Psoas muscle (tissue), 7 donors: ENCODE measurements at regions not wholly inside any gene's neighbourhood (a gene's known extent, or its start where the extent isn't known, plus 50 kb on each side); places are given as distances from the start of the nearest gene placed in this dataset.

Experiments
- ATAC-seq, 4 donors: fragments of 200-7000 bp; cut with Tn5 transposase; one replicate each; pipeline ENCODE4 v1.9.1; 2020; ENCODE audit warnings: moderate library complexity in 3 of 4, mild to moderate bottlenecking in 2 of 4
- DNase-seq, 2 donors: peaks; one replicate each; pipeline ENCODE4 v3.0.0-alpha.2; 2020
- H3K27ac ChIP-seq: fragments of 200-600 bp; one replicate; pipeline ENCODE4 v1.8.0; 2022
- H3K27me3 ChIP-seq, 3 donors: fragments of 200-600 bp in 1 of 3; one replicate each; pipeline versions ENCODE4 v1.6.1 to v1.8.0; 2013 to 2022; ENCODE audit warnings: low read length in 2 of 3, mild to moderate bottlenecking in 2 of 3, moderate library complexity in 1 of 3; ENCODE audit not compliant: insufficient read depth in 3 of 3
- H3K36me3 ChIP-seq, 2 donors: fragments of 200-600 bp in 1 of 2; one replicate each; pipeline versions ENCODE4 v1.6.1 to v1.8.0; 2013 to 2022; ENCODE audit warnings: low read depth in 1 of 2, mild to moderate bottlenecking in 1 of 2, moderate library complexity in 1 of 2; ENCODE audit not compliant: insufficient read depth in 1 of 2
- H3K4me1 ChIP-seq: fragments of 200-600 bp; one replicate; pipeline ENCODE4 v1.8.0; 2022
- H3K4me3 ChIP-seq: fragments of 200-600 bp; one replicate; pipeline ENCODE4 v1.8.0; 2022; ENCODE audit warnings: mild to moderate bottlenecking
- H3K9me3 ChIP-seq: fragments of 200-600 bp; one replicate; pipeline ENCODE4 v1.8.0; 2022
- CTCF ChIP-seq: fragments of 200-600 bp; IDR thresholded peaks from one replicate; pipeline ENCODE4 v1.8.0; 2022; ENCODE audit warnings: antibody characterized with exemption
- WGBS, 3 donors: extraction: QIAGEN DNeasy Blood & Tissue Kit; methylation state at CpG; one replicate each; pipeline versions ENCODE4 v1.1.6 to v1.1.7; 2013; 5-methylcytosine and 5-hydroxymethylcytosine counted together
- intact Hi-C, 2 donors: fragments of 100-400 bp; cut with DNase I; formaldehyde crosslinking; loops; one replicate each; pipeline versions ENCODE4 v1.11.0 to v1.14.2; 2022
- donor health status: healthy with polysubstance abuse.
- donor health status: DM: no; HTN: no; CAD: no; lungs with moderate emphysema.
- donor health status: Bipolar disorder and iron deficiency.
- donor health status: healthy.
- donor health status: DM: yes; HTN: yes; CAD: no.
- donor health status: DM: no; HTN: no; CAD: no.
- donor health status: DM: yes; HTN: yes; CAD: no.

DNA sequence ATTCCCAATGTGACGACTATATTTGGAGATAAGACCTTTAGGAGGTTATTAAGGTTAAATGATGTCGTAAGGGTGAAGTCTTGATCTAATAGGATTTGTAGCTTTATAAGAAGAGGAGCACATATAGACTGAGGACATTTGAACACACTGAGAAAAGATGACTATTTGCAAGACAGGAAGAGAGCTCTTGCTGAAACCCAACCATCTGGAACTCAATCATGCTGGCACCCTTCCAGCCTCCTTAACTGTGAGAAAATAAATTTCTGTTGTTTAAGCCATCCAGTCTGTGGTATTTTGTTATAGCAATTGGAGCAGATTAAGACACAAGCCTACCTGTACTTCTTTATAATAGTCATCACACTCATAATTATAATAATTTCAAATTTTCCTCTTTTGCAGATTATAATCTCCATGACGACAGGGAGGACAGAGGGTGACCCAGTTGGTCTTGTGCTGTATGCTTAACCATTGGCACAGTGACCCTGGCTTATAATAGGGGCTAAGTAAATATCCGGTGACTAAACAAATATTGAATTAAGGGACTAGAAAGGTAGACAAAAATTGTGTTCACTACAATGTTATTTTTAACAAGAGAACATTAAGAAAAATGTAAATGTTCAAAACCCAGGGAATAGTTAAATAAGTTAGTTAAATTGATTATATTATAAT is 206.4 kb upstream of the HDDC2 start:
- no peaks in the 10 kb centered on the region for H3K9me3 ChIP-seq
- no peak overlapping the region for H3K4me3 ChIP-seq
- peaks cover 8% of the 10 kb centered on the region for H3K4me1 ChIP-seq
- no peak overlapping the region for H3K27ac ChIP-seq
- intact Hi-C loops = no loop called here
- no peaks in the 10 kb centered on the region for H3K36me3 ChIP-seq
- no peak for DNase-seq
- 48 to 53% (median 52%) methylated on average over 4 of the region's 4 CpGs for WGBS, 3 donors
- no peak for ATAC-seq
- TF ChIP-seq CTCF = no peak
- H3K27me3 ChIP-seq = no peaks in the 10 kb centered on the region

DNA sequence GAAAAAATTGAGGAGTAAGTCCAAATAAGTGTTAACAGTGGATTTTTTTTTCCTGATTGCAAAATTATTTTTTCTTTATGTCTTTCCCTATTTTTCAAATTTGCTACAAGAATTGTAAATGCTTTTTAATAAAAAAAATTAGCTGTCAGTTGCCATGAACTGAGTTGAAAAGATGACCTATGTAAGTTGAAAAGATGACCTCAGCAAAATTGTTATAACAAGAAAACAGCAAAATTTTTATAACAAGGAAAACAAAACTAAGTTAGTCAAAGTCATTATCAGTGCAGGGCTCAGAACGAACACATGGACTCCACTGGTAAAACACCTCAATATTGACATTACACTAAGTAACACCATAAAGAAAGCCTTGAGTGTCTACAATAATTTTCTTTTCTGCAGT is 207.0 kb upstream of the HDDC2 start:
- H3K4me1 ChIP-seq = peaks cover 8% of the 10 kb centered on the region
- DNase-seq (no peak), ATAC-seq (no peak)
- H3K4me3 ChIP-seq = no peak overlapping the region
- no peaks in the 10 kb centered on the region for H3K36me3 ChIP-seq
- H3K27ac ChIP-seq = no peak overlapping the region
- H3K27me3 ChIP-seq = no peaks in the 10 kb centered on the region
- WGBS, 3 donors = 75 to 83% (median 81%) methylated on average over 1 of the region's 1 CpG
- TF ChIP-seq CTCF = no peak
- no peaks in the 10 kb centered on the region for H3K9me3 ChIP-seq
- intact Hi-C loops = no loop called here

- TF ChIP-seq CTCF = no peak
- Histone ChIP-seq H3K4me3 (no peak overlapping the region), H3K9me3 (no peaks in the 10 kb centered on the region), H3K27ac (no peak overlapping the region), H3K27me3 (no peaks in the 10 kb centered on the region), H3K36me3 (no peaks in the 10 kb centered on the region), H3K4me1 (peaks cover 8% of the 10 kb centered on the region)
- 29 to 42% (median 33%) methylated on average over 2 of the region's 2 CpGs for WGBS, 3 donors
- intact Hi-C loops = no loop called here
- DNase-seq (no peak), ATAC-seq (peak; percentile 63 to 79 (median 74))
Measured at GRCh38 chr6:125509477-125509876, 207.7 kb upstream of the HDDC2 start.

DNA sequence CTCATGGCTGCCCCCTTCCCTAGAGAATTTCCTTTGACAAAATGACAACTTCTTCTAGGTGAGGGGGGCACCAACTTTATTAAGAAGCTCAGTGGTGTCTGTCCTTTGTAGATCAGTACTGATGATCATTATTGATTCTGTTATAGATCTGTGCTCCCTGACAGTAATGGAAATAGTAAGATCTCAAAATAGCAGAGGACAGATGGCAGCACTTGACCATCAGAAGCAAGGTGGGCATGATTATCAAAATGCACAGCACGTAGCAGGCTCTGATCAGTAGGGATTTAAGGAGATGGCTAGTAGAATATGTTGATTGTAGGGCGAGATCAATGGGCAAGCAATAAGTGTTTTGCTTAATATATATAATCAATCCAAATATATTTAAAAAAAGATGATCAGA is 208.6 kb upstream of the HDDC2 start:
- intact Hi-C loops = loop anchor here in 1 of 2 donors (10.0 kb wide), 1 partner anchor 244 kb away; no protein-coding TSS in a partner anchor
- TF ChIP-seq CTCF = no peak
- WGBS, 3 donors = 73 to 93% (median 82%) methylated on average over 2 of the region's 2 CpGs
- H3K36me3 ChIP-seq = no peaks in the 10 kb centered on the region
- H3K4me1 ChIP-seq = peaks cover 8% of the 10 kb centered on the region
- H3K27ac ChIP-seq = no peak overlapping the region
- DNase-seq (no peak), ATAC-seq (no peak)
- no peaks in the 10 kb centered on the region for H3K9me3 ChIP-seq
- H3K4me3 ChIP-seq = no peak overlapping the region
- H3K27me3 ChIP-seq = no peaks in the 10 kb centered on the region
